Pulmonary artery endothelial cell (primary cell): ENCODE measurements at regions not wholly inside any gene's neighbourhood (a gene's known extent, or its start where the extent isn't known, plus 50 kb on each side); places are given as distances from the start of the nearest gene placed in this dataset.
A peak's percentile ranks its signal among the peaks of the same experiment; 100 is the strongest.

Experiments
- DNase-seq: peaks from one replicate; pipeline ENCODE4 v3.0.0-alpha.2; 2011; ENCODE audit warnings: low read depth, low spot score

- no peak for DNase-seq
These were observed 169.4 kb upstream of the SHH start for GRCh38 chr7:155981703-155982102.

- DNase-seq: no peak
These were observed 168.6 kb upstream of the SHH start for GRCh38 chr7:155980841-155981240.

- DNase-seq: no peak
These were observed 167.7 kb upstream of the SHH start for GRCh38 chr7:155979994-155980393.

GRCh38 chr7:155979566-155979965, 167.3 kb upstream of the SHH start:
- no peak for DNase-seq

GRCh38 chr7:155975490-155975889, 163.2 kb upstream of the SHH start:
- no peak for DNase-seq

- DNase-seq: no peak
These were observed 162.1 kb upstream of the SHH start for GRCh38 chr7:155974186-155974897.

- DNase-seq: no peak
These were observed 161.3 kb upstream of the SHH start for GRCh38 chr7:155973451-155973997.

- DNase-seq: no peak
These were observed 160.6 kb upstream of the SHH start for GRCh38 chr7:155972651-155973390.

GRCh38 chr7:155972247-155972646, 160.0 kb upstream of the SHH start:
- DNase-seq: no peak

- DNase-seq: no peak
These were observed 159.0 kb upstream of the SHH start for GRCh38 chr7:155971180-155971770.

- no peak for DNase-seq
These were observed 157.1 kb upstream of the SHH start for GRCh38 chr7:155969192-155969929.

- no peak for DNase-seq
These were observed 152.7 kb upstream of the SHH start for GRCh38 chr7:155965010-155965409.

GRCh38 chr7:155964543-155964942, 152.3 kb upstream of the SHH start:
- no peak for DNase-seq

GRCh38 chr7:155963771-155964195, 151.5 kb upstream of the SHH start:
- no peak for DNase-seq

GRCh38 chr7:155963356-155963755, 151.1 kb upstream of the SHH start:
- no peak for DNase-seq

GRCh38 chr7:155962968-155963300, 150.7 kb upstream of the SHH start:
- no peak for DNase-seq

- DNase-seq: peak; percentile 37
These were observed 150.1 kb upstream of the SHH start for GRCh38 chr7:155962191-155962967.

GRCh38 chr7:155961241-155962190, 149.3 kb upstream of the SHH start:
- DNase-seq: no peak

GRCh38 chr7:155959894-155960293, 147.6 kb upstream of the SHH start:
- no peak for DNase-seq

- no peak for DNase-seq
These were observed 144.7 kb upstream of the SHH start for GRCh38 chr7:155956977-155957376.
